Left ventricle myocardium superior (tissue), 1 donor: ENCODE measurements at regions not wholly inside any gene's neighbourhood (a gene's known extent, or its start where the extent isn't known, plus 50 kb on each side); places are given as distances from the start of the nearest gene placed in this dataset.

Experiments
- ATAC-seq: fragments of 200-7000 bp; cut with Tn5 transposase; one replicate; pipeline ENCODE4 v1.9.1; 2020; ENCODE audit warnings: mild to moderate bottlenecking, moderate library complexity
- DNase-seq: peaks from one replicate; pipeline ENCODE4 v3.0.0-alpha.2; 2020
- intact Hi-C: fragments of 100-400 bp; cut with micrococcal nuclease; formaldehyde crosslinking; loops from one replicate; pipeline ENCODE4 v1.11.0; 2022
- donor health status: DM: no; HTN: yes; CAD: no; lungs with severe emphysema.

DNA sequence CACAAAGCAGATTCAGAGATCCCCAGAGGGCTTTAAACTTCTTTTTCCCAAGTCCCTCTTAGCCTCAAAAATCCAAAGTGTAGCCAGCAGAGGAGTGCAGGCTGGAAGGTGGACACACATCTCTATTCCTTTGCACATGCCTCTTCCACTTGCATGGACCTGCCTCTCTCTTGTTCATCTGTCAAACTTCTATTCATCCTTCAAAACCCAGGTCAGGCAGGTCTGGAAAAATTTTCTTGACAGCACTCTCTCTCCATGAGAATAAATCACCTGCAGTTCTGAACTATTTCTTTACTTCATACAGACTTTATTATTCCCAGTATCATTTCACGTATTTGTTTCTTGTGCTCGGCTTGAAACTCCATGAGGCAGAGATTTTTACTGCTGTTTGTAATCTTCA, 127.5 kb downstream of the SS18 start:
- ATAC-seq (no peak), DNase-seq (no peak)
- intact Hi-C loops, result no loop called here

DNA sequence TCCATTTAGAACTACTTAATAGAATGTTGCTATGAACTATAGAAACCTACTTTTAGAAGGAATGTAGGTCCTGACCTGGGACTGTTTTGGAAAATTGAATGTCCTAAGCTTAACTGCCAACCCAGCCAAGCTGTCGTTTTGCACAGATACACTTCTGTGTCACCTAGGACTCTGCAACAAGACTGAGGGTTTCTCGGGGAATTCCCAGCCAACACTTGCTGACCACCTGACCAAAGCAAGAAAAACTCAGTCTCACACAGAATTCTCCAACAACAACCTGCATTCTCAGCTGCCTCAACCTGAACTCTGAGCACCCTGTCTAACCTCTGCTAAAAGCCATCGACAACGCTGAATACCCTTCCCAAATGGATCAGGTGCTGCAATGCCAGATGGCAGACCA, 128.2 kb downstream of the SS18 start:
- intact Hi-C loops, result no loop called here
- ATAC-seq (no peak), DNase-seq (no peak)

DNA sequence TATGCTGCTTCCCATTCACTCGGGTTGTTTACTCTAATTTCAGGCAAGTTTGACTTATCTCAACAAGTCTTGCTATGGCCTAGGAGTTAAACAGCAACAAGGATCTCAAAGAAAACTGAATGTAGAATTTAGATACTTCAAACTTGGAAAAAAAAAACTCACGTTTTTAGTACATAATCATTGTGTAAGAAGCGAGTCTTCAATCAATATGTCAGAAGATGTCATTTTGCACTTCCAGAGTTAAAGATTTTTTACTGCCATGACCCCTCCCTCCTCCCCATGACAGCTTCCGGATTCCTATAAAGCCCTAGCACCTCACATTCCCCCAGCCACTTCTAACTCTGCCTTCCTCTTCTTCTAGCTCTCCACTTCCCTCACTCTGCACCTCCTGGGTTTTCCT, 133.4 kb downstream of the SS18 start:
- intact Hi-C loops, result no loop called here
- no peak for DNase-seq
- no peak for ATAC-seq

DNA sequence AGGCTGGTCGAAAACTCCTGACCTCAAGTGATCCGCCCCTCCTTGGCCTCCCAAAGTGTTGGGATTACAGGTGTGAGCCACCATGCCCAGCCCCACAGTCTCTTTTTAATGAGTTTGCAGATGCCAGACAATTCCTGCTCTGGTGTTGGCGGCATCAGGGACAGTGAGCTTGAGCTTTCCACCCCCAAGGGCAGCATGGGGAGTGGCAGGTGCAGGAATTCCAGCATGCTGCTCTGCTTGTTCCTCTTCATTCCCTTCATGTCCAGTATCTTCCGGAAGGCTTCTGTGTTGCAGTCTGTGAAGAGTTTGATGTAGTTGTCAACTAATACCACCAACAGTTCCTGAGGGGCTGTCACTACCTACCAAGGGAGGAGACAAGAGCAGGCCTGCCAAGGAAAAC, 137.3 kb downstream of the SS18 start:
- intact Hi-C loops, result no loop called here
- ATAC-seq, result no peak
- DNase-seq, result no peak

DNA sequence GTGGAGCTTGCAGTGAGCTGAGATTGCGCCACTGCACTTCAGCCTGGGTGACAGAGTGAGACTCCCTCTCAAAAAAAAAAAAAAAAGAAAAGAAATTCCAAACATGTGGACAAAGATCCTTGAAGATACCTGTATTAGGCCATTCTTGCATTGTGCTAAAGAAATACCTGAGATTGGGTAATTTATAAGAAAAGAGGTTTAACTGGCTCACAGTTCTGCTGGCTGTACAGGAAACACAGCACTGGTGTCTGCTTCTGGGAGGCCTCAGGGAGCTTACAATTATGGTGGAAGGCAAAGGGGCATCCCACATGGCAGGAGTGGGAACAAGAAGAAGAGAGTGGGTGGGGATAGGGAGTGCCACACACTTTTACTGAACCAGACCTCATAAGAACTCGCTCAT, 140.1 kb downstream of the SS18 start:
- no peak for DNase-seq
- no peak for ATAC-seq
- intact Hi-C loops, result no loop called here

DNA sequence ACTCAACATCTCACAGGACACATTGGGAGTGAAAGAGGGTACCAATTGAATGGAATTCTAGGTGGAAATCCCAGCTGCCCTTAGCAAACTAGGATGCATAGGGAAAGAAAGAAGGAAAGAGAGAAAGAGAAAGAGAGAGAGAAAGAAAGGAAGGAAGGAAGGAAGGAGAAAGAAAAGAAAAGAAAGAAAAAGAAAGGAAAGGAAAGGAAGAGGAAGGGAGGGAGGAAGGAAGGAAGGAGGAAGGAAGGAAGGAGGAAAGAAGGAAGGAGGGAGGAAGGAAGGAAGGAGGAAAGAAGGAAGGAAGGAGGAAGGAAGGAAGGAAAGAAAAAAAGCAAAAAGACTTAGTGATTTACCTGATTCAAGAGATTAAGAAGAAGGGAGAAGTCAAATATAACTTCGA, 143.9 kb downstream of the SS18 start:
- DNase-seq (no peak), ATAC-seq (no peak)
- intact Hi-C loops, result no loop called here

DNA sequence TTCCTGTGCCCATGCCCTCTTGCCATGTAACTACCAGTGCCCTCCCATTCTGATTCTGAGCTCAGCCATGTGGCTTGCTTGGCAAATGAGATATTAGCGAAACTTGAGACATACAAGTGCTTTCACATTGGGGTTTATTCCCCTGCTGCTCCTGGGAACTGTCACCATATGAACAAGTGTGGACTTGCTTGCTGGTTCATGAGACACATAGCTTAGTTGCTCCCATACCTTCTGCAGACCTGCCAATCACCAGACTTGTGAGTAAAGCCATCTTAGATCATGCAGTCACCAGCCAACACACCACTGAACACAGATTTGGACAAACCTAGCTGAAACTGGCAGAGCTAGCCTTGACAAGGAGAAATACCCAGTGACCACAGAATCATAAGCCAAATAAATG, 155.1 kb downstream of the SS18 start:
- intact Hi-C loops, result no loop called here
- ATAC-seq (no peak), DNase-seq (no peak)

DNA sequence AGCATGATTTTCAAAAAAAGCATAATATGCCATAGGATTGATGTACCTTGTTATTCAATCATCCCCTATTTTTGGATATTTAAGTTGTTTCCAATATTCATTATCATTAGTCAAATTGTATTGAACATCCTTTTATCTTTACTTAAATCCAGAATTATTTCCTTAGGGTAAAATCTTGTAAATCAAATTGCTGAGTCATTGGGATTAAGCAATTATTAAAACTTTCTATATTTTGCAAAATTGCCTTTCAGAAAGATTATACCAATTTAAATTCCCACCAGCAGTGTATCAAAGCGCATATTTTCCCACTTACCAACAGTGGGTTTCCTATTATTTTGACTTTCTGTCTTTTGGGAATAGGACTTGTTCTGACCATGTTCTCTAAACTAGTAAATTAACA, 159.3 kb downstream of the SS18 start:
- DNase-seq (no peak), ATAC-seq (no peak)
- intact Hi-C loops, result no loop called here

DNA sequence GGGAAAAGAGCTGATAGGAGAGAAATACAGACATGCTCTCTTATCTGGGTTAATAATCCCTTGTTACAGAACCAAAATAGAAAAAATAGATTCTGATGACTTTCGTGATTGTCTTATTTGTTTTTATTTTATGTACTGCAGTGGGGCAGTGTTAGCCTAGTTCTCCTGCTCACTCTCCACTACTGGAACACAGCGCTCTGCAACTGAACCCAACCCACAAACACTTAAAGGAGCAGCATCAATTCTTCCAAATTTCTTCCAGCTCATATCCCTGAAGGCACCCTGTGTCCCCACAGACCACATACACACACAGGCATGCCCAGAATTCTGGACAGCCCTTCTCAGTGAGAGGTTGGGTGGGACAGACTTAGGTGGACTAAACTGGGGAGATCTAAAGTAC, 160.6 kb downstream of the SS18 start:
- ATAC-seq, result no peak
- DNase-seq, result no peak
- intact Hi-C loops, result no loop called here

DNA sequence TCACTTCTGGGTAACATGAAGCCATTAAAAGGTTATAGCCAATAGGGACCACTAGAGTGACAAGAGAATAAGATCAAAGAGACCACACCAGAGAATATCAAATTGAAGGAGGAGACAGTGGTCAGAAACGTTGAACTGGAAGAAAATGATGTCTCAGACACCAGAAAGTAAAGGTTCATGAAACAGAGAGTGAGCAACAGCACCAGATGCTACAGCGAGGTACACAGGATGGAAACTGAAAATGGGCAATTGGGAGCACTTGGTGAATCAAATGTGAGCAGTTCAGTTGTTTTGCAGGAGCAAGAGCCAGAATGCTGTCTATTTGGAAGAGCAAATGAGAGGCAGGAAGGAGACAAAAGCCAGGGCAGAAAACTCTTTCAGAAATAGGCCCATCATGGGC, 162.6 kb downstream of the SS18 start:
- intact Hi-C loops, result no loop called here

DNA sequence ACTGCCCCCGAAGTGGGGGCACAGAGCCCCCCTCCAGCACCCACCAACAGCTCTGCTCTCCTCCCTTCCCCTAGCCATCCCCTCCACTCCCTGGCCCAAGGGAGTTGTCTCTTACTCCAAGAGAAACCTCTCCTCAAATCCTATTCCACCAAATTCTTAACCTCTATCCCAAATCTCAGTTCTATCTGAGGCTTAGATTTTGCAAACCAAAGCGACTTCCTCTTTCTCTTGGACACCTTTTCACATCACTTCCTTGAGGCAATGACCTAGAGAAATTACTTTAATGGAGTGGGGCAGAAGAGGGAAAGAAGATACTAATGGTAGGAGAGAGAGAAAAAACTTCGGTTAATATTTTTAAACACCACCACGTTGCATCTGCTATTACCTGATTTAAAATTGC, 167.2 kb downstream of the SS18 start:
- intact Hi-C loops, result no loop called here
- ATAC-seq, result no peak
- no peak for DNase-seq

More for the DNA sequence above, 162.6 kb downstream of the SS18 start:
- DNase-seq, result no peak
- ATAC-seq, result no peak

DNA sequence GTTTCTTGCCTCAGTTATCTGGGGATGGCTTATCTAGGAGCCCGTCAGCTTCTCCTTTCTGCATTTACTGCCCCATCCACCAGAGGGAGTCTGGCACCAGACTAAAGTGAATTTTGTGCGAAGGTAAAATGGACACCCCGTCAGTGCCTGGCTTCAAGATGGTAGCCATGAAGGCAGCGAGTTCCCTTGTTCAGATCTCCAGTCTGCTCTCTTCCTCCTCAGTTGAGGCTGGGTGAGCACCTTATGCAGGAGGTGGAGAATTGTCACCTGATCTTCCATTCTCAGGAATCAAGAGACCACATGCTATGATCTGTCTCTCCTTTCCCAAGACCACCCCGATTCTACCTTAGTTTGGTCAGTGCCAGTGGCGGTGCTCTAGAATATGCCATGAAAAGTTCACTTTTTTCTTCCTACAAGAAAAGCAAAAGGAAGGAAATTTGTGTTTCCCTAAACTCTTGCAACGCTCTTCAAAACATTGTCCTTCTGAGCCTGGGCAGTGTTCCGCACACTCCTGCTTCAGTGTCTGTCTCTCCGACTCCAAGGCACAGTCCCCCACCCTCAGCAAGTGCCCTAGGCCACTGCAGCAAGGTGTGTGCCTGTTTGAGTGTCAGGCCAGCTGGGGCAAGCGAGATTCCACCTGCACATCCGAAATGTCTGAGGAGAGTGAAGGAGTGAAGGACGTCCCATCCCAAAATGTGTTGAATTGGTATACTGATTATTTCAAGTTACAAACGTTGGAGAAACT, 168.6 kb downstream of the SS18 start:
- DNase-seq, result no peak
- intact Hi-C loops, result no loop called here
- ATAC-seq, result no peak

DNA sequence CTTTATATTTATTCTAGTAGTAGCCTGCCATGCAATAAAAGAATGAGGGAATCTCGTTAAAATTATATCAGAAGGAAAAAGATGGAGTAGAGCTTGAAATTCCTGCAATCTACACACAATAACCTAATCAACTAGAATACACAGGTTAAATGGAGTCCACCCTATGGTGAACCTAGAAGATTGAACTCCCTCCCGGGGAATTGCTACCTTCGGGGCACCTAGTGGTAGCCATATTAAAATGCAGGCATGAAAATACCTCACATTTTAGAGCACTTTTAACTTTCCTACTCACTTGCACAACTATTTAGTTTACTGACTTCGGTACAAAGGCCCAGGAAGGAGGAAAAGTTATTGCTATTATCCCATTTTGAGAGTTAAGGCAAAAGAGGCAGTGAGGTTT, 174.5 kb downstream of the SS18 start:
- intact Hi-C loops, result no loop called here
- ATAC-seq (no peak), DNase-seq (no peak)

DNA sequence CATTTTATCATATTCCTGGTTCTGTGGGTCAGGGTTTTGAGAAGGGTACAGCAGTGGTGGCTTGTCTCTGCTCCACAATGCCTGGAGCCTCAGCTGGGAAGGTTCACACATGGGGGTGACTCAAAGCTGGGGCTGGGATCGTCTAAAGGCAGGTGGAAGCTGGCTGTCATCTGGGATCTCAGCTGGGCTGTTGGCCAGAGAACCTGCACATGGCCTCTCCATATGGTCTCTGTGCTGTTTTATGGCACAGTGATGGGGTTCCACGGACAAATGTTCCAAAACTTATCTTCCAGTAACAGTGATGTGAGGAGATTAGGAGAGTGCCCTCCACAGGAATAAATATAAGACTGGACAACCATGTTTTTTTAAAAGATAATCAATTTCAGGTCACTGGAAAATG, 191.4 kb downstream of the SS18 start:
- ATAC-seq (no peak), DNase-seq (no peak)
- intact Hi-C loops, result loop anchor here (10.0 kb wide), 1 partner anchor 1024 kb away; no protein-coding TSS in a partner anchor

DNA sequence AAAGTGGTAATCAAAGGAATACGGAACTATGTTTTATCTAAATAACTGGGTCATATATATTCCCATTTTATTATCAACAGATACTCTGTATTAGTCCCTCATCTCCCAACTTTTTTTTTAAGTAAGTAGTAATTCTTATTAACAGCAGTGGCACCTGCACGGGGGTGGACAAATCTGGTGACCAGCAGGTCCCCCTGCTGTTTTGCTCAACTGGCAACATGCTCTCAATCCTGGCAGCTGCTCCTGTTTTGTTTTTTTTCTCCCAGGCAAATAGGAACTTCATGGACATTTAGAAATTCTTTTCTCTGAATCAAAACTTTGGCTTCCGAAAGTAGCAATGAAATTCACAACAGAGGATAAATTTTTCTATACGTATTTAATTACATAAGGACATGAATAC, 193.5 kb downstream of the SS18 start:
- ATAC-seq, result no peak
- no peak for DNase-seq
- intact Hi-C loops, result loop anchor here (10.0 kb wide), 1 partner anchor 1022 kb away; no protein-coding TSS in a partner anchor

DNA sequence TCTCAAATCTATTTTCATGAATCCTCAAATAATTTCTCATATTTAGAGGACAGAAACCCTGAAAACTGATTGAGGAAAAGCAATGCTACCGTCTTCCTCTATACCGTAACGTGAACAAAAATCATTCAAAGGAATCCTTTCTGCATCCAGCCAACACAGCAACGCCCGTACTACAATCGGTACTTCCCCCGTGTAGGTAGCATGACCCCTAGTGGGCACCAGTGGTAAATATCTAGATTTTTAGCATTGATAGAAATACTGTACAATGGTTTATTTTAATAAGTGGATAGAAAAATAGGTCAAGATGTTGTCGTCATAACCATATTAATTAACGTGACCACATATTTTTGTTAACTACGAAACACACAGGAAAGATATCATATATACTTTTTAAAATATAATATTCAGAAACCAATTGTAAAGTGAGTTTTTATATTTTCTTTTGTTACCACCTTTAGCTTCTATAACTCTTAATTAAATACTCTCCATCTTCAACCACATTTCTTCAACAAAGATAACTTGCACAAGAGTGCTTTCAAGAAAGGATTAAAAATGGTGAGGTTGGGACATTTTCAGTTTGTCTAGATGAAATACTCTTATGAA, 194.1 kb downstream of the SS18 start:
- ATAC-seq (peak; percentile 26), DNase-seq (no peak)
- intact Hi-C loops, result loop anchor here (10.0 kb wide), 1 partner anchor 1021 kb away; no protein-coding TSS in a partner anchor

DNA sequence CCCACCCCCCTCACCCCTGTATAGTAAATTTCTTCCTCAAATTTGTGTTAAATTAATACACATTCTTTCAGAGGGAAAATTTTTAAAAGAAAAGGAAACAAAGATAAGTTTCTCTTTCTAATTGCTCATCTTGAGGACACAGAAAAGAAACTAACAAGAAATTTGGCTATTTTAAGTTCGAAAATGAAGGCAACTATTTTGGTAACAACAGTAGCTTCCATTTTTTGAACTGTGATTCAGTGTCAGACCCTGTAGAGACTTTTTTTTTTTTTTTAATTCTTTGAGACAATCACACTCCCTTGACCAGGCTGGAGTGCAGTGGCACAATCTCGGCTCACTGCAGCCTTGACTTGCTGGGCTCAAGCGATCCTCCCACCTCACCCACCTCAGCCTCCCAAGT, 194.9 kb downstream of the SS18 start:
- ATAC-seq, result no peak

DNA sequence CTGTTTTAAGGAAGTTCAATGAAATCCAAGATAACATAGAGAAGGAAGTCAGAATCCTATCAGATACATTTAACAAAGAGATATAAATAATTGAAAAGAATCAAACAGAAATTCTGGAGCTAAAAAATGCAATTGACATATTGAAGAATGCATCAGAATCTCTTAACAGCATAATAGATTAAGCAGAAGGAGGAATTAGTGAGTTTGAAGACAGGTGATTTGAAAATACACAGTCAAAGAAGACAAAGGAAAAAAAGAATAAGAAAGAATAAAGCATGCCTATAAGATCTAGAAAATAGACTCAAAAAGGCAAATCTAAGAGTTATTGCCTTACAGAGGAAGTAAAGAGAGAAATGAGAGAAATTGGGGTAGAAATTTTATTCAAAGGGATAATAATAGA, 204.1 kb downstream of the SS18 start:
- intact Hi-C loops, result no loop called here
- DNase-seq, result no peak
- ATAC-seq, result no peak

More for the DNA sequence above, 194.9 kb downstream of the SS18 start:
- intact Hi-C loops, result loop anchor here (10.0 kb wide), 1 partner anchor 1021 kb away; no protein-coding TSS in a partner anchor
- no peak for DNase-seq

DNA sequence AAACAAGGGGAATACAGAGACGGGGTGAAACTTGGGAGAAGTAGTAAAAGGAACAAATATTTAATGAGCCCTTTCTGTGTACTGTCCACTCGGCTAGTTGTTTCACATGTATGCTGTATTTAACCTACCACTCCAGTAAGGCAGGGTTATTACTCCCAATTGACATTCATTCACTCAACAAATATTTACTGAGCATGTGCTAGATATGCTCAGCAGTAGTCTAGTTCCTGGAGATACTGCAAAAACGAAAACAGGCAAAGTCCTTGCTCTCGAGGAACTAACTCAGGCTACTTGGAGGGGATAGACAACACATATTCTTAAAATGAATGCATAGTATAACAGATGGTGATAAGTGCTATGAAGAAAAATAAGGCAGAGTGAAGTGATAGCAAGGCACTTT, 207.3 kb downstream of the SS18 start:
- intact Hi-C loops, result no loop called here
- ATAC-seq, result no peak

DNA sequence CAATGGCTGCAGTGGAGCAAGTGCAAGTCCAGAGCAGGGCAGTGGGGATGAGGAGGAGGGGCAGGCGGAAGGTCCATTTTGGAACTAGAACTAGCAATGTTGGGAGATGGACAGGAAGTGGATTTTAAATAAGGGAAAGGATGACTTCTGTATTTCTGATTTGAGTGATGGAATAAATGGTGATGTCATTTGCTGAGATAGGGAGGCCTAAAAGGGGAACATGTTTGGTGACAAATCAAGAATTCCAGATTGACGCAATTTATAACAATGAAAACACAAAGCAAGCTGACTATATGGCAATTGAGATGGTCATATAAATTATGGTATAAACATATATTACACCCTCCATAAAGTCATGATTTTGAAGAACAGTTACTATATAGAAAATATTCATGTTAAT, 209.3 kb downstream of the SS18 start:
- DNase-seq, result no peak
- intact Hi-C loops, result no loop called here
- no peak for ATAC-seq

More for the DNA sequence above, 207.3 kb downstream of the SS18 start:
- DNase-seq, result no peak

DNA sequence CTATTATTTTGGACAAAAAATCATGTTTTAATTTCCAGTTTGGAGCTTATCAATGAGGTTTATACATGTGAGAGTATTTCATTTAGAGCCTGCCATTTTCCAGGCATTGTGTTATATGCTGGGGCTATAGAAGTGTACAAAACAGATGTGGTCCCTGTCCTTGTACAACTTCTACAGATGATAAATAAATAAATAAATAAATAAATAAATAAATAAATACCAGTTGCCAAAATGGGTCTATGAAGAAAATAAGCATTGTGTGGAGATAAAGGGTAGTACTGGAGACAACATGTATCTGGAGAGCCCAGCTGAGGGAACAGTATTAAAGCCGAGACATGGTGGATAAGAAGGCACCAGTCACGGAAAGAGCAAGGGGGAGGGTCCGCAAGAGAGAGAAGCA, 210.0 kb downstream of the SS18 start:
- no peak for DNase-seq
- ATAC-seq, result no peak
- intact Hi-C loops, result no loop called here
